WERI-Rb-1 (cell line): ENCODE measurements at regions not wholly inside any gene's neighbourhood (a gene's known extent, or its start where the extent isn't known, plus 50 kb on each side); places are given as distances from the start of the nearest gene placed in this dataset.

Experiments
- DNase-seq: peaks from one replicate; pipeline ENCODE4 v3.0.0-alpha.2; 2020
- H3K27ac ChIP-seq: fragments of 250-450 bp; sonication (Bioruptor Pico); 2 replicates; pipeline ENCODE4 v1.5.1; 2020; ENCODE audit warnings: mild to moderate bottlenecking, moderate library complexity
- H3K27me3 ChIP-seq: fragments of 250-450 bp; sonication (Bioruptor Pico); 2 replicates; pipeline ENCODE4 v1.5.1; 2021; ENCODE audit warnings: mild to moderate bottlenecking, low read depth, moderate library complexity; ENCODE audit not compliant: insufficient read depth, severe bottlenecking
- H3K36me3 ChIP-seq: fragments of 250-450 bp; sonication (Bioruptor Pico); 2 replicates; pipeline ENCODE4 v1.5.1; 2020; ENCODE audit warnings: mild to moderate bottlenecking, moderate library complexity
- H3K4me3 ChIP-seq: 2 replicates; pipeline ENCODE4 v1.5.1; 2011; ENCODE audit warnings: low read depth, mild to moderate bottlenecking, control low read depth, low read length
- H3K9me3 ChIP-seq: fragments of 250-450 bp; sonication (Bioruptor Pico); 2 replicates; pipeline ENCODE4 v1.5.1; 2021; ENCODE audit warnings: mild to moderate bottlenecking, moderate library complexity; ENCODE audit not compliant: severe bottlenecking
- TF ChIP-seq, protein P1 (sequence below): IDR thresholded peaks from 2 replicates; pipeline ENCODE4 v1.5.1; 2011; ENCODE audit warnings: low read depth, mild to moderate bottlenecking, control low read depth, inconsistent platforms, low read length

- no peaks in the 10 kb centered on the region for H3K27me3 ChIP-seq
- no peak for DNase-seq
- no peaks in the 10 kb centered on the region for H3K36me3 ChIP-seq
- no peaks in the 10 kb centered on the region for H3K9me3 ChIP-seq
- TF ChIP-seq, protein P1, sequence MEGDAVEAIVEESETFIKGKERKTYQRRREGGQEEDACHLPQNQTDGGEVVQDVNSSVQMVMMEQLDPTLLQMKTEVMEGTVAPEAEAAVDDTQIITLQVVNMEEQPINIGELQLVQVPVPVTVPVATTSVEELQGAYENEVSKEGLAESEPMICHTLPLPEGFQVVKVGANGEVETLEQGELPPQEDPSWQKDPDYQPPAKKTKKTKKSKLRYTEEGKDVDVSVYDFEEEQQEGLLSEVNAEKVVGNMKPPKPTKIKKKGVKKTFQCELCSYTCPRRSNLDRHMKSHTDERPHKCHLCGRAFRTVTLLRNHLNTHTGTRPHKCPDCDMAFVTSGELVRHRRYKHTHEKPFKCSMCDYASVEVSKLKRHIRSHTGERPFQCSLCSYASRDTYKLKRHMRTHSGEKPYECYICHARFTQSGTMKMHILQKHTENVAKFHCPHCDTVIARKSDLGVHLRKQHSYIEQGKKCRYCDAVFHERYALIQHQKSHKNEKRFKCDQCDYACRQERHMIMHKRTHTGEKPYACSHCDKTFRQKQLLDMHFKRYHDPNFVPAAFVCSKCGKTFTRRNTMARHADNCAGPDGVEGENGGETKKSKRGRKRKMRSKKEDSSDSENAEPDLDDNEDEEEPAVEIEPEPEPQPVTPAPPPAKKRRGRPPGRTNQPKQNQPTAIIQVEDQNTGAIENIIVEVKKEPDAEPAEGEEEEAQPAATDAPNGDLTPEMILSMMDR = no peak
- H3K27ac ChIP-seq = no peak overlapping the region
- H3K4me3 ChIP-seq = no peak overlapping the region
Measured at GRCh38 chr12:13342971-13343370, 146.4 kb downstream of the EMP1 start.

DNA sequence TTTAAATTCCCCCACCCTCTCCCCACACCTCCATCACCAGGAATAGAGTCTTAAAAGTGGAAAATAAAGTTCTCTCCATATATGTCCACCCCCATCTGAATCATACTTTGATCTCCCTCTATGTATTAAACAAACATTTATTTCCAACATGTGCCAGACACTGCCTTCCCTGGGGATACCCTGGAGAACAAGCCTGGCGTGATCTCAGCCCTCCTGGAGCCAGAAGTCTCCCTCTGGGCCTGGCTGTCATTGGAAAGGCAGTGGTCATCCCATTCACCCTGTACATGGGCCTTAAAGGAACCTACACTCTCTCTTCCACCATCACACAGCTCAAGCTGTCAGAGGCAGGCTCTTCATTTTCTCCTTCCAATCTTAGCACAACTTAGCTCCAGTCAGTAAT lies 143.6 kb downstream of the EMP1 start:
- TF ChIP-seq, protein P1 = no peak
- H3K36me3 ChIP-seq = no peaks in the 10 kb centered on the region
- H3K4me3 ChIP-seq = no peak overlapping the region
- no peaks in the 10 kb centered on the region for H3K9me3 ChIP-seq
- DNase-seq = no peak
- no peaks in the 10 kb centered on the region for H3K27me3 ChIP-seq
- no peak overlapping the region for H3K27ac ChIP-seq

DNA sequence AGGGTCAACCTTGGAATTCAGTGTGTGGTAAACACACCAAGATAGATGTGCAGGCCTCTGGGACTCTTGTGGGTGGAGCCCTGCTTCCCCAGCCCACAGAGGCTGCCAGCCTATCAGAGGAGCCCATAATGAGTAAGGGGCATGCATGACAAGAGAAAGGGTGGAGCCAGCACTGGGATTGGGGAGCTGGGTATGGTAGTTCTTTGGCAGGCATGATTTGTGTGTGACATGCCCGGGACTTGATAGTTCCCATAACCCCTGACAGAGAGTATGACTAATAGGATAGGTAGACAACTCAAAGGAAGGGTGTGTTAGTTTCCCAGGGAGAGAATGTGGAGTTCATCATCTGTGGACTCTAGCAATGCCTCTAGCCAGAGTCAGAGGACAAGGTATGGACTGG lies 143.0 kb downstream of the EMP1 start:
- Histone ChIP-seq H3K36me3 (no peaks in the 10 kb centered on the region), H3K9me3 (no peaks in the 10 kb centered on the region), H3K27me3 (no peaks in the 10 kb centered on the region), H3K4me3 (no peak overlapping the region), H3K27ac (no peak overlapping the region)
- DNase-seq = no peak
- TF ChIP-seq, protein P1 = no peak

GRCh38 chr12:13339091-13339490 lies 142.6 kb downstream of the EMP1 start:
- TF ChIP-seq, protein P1 = no peak
- no peak overlapping the region for H3K27ac ChIP-seq
- H3K4me3 ChIP-seq = no peak overlapping the region
- no peaks in the 10 kb centered on the region for H3K9me3 ChIP-seq
- DNase-seq = no peak
- no peaks in the 10 kb centered on the region for H3K36me3 ChIP-seq
- H3K27me3 ChIP-seq = no peaks in the 10 kb centered on the region

- Histone ChIP-seq H3K27ac (no peak overlapping the region), H3K4me3 (no peak overlapping the region), H3K27me3 (no peaks in the 10 kb centered on the region), H3K9me3 (no peaks in the 10 kb centered on the region), H3K36me3 (no peaks in the 10 kb centered on the region)
- DNase-seq = no peak
- TF ChIP-seq, protein P1 = no peak
Measured at GRCh38 chr12:13337791-13338190, 141.3 kb downstream of the EMP1 start.

GRCh38 chr12:13336216-13336615 lies 139.7 kb downstream of the EMP1 start:
- Histone ChIP-seq H3K4me3 (no peak overlapping the region), H3K27me3 (no peaks in the 10 kb centered on the region), H3K36me3 (no peaks in the 10 kb centered on the region), H3K9me3 (no peaks in the 10 kb centered on the region), H3K27ac (no peak overlapping the region)
- no peak for DNase-seq
- TF ChIP-seq, protein P1 = no peak
